ENCODE measurements at regions not wholly inside any gene's neighbourhood (a gene's known extent, or its start where the extent isn't known, plus 50 kb on each side); places are given as distances from the start of the nearest gene placed in this dataset.

GRCh38 chr7:130963339-130963738 lies 229.3 kb upstream of the KLF14 start:
- H3K27me3 ChIP-seq = no peaks in the 10 kb centered on the region
- H3K36me3 ChIP-seq = peaks cover 0 to 10% (median 0%) of the 10 kb centered on the region in 3 donors
- H3K4me1 ChIP-seq = peaks cover 0 to 21% (median 10%) of the 10 kb centered on the region in 4 donors
- no peaks in the 10 kb centered on the region for H3K9me3 ChIP-seq
- no peak overlapping the region for H3K4me3 ChIP-seq
- no peak for DNase-seq
- TF ChIP-seq POLR2A (IDR thresholded peaks at IDR 0.05) (no peak), CTCF (IDR thresholded peaks at IDR 0.05) (no peak)
- peak overlapping the region in 1 of 4 donors; percentile 1 for H3K27ac ChIP-seq

- no peak for DNase-seq
- peaks cover 0 to 17% (median 7%) of the 10 kb centered on the region in 4 donors for H3K4me1 ChIP-seq
- H3K4me3 ChIP-seq = no peak overlapping the region
- H3K36me3 ChIP-seq = peaks cover 0 to 10% (median 0%) of the 10 kb centered on the region in 3 donors
- TF ChIP-seq POLR2A (IDR thresholded peaks at IDR 0.05) (no peak), CTCF (IDR thresholded peaks at IDR 0.05) (no peak)
- H3K27me3 ChIP-seq = no peaks in the 10 kb centered on the region
- H3K27ac ChIP-seq = no peak overlapping the region
- no peaks in the 10 kb centered on the region for H3K9me3 ChIP-seq
These were observed 231.5 kb upstream of the KLF14 start for GRCh38 chr7:130965515-130965914.

- TF ChIP-seq POLR2A (IDR thresholded peaks at IDR 0.05) (no peak), CTCF (IDR thresholded peaks at IDR 0.05) (no peak)
- peaks cover 0 to 15% (median 4%) of the 10 kb centered on the region in 4 donors for H3K4me1 ChIP-seq
These were observed 232.4 kb upstream of the KLF14 start for GRCh38 chr7:130966246-130967009.

GRCh38 chr7:130970196-130970595 lies 236.2 kb upstream of the KLF14 start:
- no peak overlapping the region for H3K4me3 ChIP-seq
- peaks cover 0 to 6% (median 0%) of the 10 kb centered on the region in 4 donors for H3K4me1 ChIP-seq
- peaks cover 0 to 10% (median 0%) of the 10 kb centered on the region in 4 donors for H3K9me3 ChIP-seq
- H3K27ac ChIP-seq = peak overlapping the region in 1 of 4 donors; percentile 31
- TF ChIP-seq CTCF (IDR thresholded peaks at IDR 0.05) (no peak), POLR2A (IDR thresholded peaks at IDR 0.05) (no peak)
- no peak for DNase-seq
- H3K27me3 ChIP-seq = no peaks in the 10 kb centered on the region
- peaks cover 0 to 10% (median 0%) of the 10 kb centered on the region in 3 donors for H3K36me3 ChIP-seq

More at GRCh38 chr7:130966246-130967009, 232.4 kb upstream of the KLF14 start:
- no peak for DNase-seq
- Histone ChIP-seq H3K4me3 (no peak overlapping the region), H3K27ac (no peak overlapping the region), H3K36me3 (peaks cover 0 to 10% (median 0%) of the 10 kb centered on the region in 3 donors), H3K27me3 (no peaks in the 10 kb centered on the region), H3K9me3 (no peaks in the 10 kb centered on the region)

GRCh38 chr7:130970696-130971095 lies 236.7 kb upstream of the KLF14 start:
- no peak for TF ChIP-seq POLR2A (IDR thresholded peaks at IDR 0.05)
- TF ChIP-seq CTCF (IDR thresholded peaks at IDR 0.05) = no peak
- peaks cover 0 to 10% (median 0%) of the 10 kb centered on the region in 3 donors for H3K36me3 ChIP-seq
- no peak for DNase-seq
- H3K27me3 ChIP-seq = no peaks in the 10 kb centered on the region
- H3K27ac ChIP-seq = peak overlapping the region in 1 of 4 donors; percentile 31
- H3K4me1 ChIP-seq = peaks cover 0 to 6% (median 0%) of the 10 kb centered on the region in 4 donors
- H3K4me3 ChIP-seq = no peak overlapping the region
- peaks cover 0 to 11% (median 0%) of the 10 kb centered on the region in 4 donors for H3K9me3 ChIP-seq

All from Peyer's patch (tissue), 4 donors.